Esophagus squamous epithelium (tissue), 4 donors: ENCODE measurements at regions not wholly inside any gene's neighbourhood (a gene's known extent, or its start where the extent isn't known, plus 50 kb on each side); places are given as distances from the start of the nearest gene placed in this dataset.

Experiments used
- POLR2A ChIP-seq, 4 donors: fragments of 450-650 bp; IDR thresholded peaks; one replicate each; pipeline ENCODE4 v1.6.1; 2017; ENCODE audit warnings: antibody characterized with exemption in 4 of 4, mild to moderate bottlenecking in 4 of 4, moderate library complexity in 3 of 4
- TF ChIP-seq, protein P1 (sequence below), 6 experiments: fragments of 450-650 bp in 4 of 6; fragments of 200-600 bp in 2 of 6; sonication (generic) in 2 of 6; IDR thresholded peaks; one replicate each; pipeline ENCODE4 v1.5.1; 2016 to 2019; ENCODE audit warnings: antibody characterized with exemption in 6 of 6, mild to moderate bottlenecking in 4 of 6, moderate library complexity in 4 of 6

DNA sequence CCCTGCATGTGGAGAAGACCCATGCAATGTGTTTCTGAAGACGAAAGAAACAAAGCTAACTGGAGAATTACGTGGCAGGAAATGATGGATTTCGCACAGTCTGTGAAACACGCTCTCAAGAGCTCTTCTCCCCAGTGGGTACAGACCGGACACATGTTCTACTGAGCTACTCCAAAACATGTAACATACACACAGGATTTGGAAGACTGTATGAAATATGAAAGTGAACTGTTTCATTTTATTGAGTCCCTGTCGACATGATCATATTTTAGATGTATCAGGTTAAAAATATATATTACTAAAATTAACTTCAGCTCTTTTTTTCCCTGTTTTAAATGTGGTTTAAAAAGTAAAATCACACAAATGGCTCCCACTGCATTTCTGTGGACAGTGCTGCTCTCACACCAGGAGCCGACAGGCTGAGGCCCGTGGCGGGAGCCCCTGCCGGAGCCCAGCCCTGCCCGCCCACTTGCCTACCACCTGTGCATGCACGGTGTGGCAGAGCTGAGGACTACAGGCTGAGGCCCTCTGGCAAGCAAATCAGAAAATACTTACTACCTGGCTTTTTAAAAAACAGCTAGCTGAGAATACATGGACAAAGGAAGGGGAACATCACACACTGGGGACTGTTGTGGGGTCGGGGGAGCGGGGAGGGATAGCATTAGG is 58.9 kb upstream of the NXT1 start:
- TF ChIP-seq, protein P1, sequence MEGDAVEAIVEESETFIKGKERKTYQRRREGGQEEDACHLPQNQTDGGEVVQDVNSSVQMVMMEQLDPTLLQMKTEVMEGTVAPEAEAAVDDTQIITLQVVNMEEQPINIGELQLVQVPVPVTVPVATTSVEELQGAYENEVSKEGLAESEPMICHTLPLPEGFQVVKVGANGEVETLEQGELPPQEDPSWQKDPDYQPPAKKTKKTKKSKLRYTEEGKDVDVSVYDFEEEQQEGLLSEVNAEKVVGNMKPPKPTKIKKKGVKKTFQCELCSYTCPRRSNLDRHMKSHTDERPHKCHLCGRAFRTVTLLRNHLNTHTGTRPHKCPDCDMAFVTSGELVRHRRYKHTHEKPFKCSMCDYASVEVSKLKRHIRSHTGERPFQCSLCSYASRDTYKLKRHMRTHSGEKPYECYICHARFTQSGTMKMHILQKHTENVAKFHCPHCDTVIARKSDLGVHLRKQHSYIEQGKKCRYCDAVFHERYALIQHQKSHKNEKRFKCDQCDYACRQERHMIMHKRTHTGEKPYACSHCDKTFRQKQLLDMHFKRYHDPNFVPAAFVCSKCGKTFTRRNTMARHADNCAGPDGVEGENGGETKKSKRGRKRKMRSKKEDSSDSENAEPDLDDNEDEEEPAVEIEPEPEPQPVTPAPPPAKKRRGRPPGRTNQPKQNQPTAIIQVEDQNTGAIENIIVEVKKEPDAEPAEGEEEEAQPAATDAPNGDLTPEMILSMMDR (IDR thresholded peaks at IDR 0.05) = no peak
- no peak for TF ChIP-seq POLR2A (IDR thresholded peaks at IDR 0.05)
